Activated CD4-positive, alpha-beta memory T cell treated with anti-CD3 and anti-CD28 coated beads, Interleukin-2, amount 10 ng/mL, durations not matched to agents 7 days and 5 days (primary cell): ENCODE measurements at regions not wholly inside any gene's neighbourhood (a gene's known extent, or its start where the extent isn't known, plus 50 kb on each side); places are given as distances from the start of the nearest gene placed in this dataset.
"Not testable (repeated sequence)": the region's sequence is repeated elsewhere in the genome, so short reads cannot be mapped to it uniquely, and the experiment has no call there.

Experiments used
- CTCF ChIA-PET: fragments of 350-600 bp; sonication (Branson Sonifier 250); formaldehyde crosslinking; loops from one replicate; lab custom pipeline; 2021; ENCODE audit warnings: antibody characterized with exemption, inconsistent platforms; lab: Charles Lee
- POLR2A ChIA-PET: fragments of 350-600 bp; sonication (Branson Sonifier 250); formaldehyde crosslinking; loops from one replicate; lab custom pipeline; 2021; ENCODE audit warnings: antibody characterized with exemption; lab: Charles Lee
- DNase-seq: peaks from one replicate; pipeline ENCODE4 v3.0.0-alpha.2; 2020
- H3K27ac Mint-ChIP-seq: one replicate; pipeline ENCODE4 v1.8.0; 2021; ENCODE audit warnings: mild to moderate bottlenecking, mixed read lengths
- H3K27me3 Mint-ChIP-seq: one replicate; pipeline ENCODE4 v1.8.0; 2021; ENCODE audit warnings: mixed read lengths
- H3K36me3 Mint-ChIP-seq: one replicate; pipeline ENCODE4 v1.8.0; 2021; ENCODE audit warnings: low read depth, mixed read lengths
- H3K4me1 Mint-ChIP-seq: one replicate; pipeline ENCODE4 v1.8.0; 2021; ENCODE audit warnings: mixed read lengths
- H3K4me3 Mint-ChIP-seq: one replicate; pipeline ENCODE4 v1.8.0; 2021; ENCODE audit warnings: mild to moderate bottlenecking, mixed read lengths
- H3K9me3 Mint-ChIP-seq: one replicate; pipeline ENCODE4 v1.8.0; 2021; ENCODE audit warnings: mixed read lengths

- CTCF ChIA-PET: no interaction called here
- POLR2A ChIA-PET: no interaction called here
- DNase-seq: no peak
- no peaks in the 10 kb centered on the region for H3K27me3 Mint-ChIP-seq
- no peak overlapping the region for H3K27ac Mint-ChIP-seq
- no peak overlapping the region for H3K4me3 Mint-ChIP-seq
- no peaks in the 10 kb centered on the region for H3K36me3 Mint-ChIP-seq
- no peaks in the 10 kb centered on the region for H3K4me1 Mint-ChIP-seq
- H3K9me3 Mint-ChIP-seq: no peaks in the 10 kb centered on the region
Measured at GRCh38 chr3:166630190-166630589, 749.9 kb downstream of the ZBBX start.

DNA sequence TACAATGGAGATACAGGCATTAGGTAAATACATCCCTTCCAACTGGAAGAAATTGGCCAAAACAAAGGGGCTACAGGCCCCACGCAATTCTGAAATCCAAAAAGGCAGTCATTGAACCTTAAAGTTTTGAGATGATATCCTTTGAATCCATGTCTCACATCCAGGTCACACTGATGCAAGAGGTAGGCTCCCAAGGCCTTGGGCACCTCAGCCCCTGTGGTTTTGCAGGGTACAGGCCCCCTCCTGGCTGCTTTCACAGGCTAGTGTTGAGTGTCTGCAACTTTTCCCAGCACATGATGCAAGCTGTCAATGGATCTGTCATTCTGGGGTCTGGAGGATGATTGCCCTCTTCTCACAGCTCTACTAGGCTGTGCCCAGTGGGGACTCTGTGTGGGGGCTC, 766.7 kb downstream of the ZBBX start:
- H3K36me3 Mint-ChIP-seq: no peaks in the 10 kb centered on the region
- ChIA-PET CTCF (no interaction called here), POLR2A (no interaction called here)
- H3K27ac Mint-ChIP-seq: no peak overlapping the region
- H3K4me1 Mint-ChIP-seq: no peaks in the 10 kb centered on the region
- peaks cover 7% of the 10 kb centered on the region for H3K9me3 Mint-ChIP-seq
- no peaks in the 10 kb centered on the region for H3K27me3 Mint-ChIP-seq
- no peak overlapping the region for H3K4me3 Mint-ChIP-seq
- no peak for DNase-seq

DNA sequence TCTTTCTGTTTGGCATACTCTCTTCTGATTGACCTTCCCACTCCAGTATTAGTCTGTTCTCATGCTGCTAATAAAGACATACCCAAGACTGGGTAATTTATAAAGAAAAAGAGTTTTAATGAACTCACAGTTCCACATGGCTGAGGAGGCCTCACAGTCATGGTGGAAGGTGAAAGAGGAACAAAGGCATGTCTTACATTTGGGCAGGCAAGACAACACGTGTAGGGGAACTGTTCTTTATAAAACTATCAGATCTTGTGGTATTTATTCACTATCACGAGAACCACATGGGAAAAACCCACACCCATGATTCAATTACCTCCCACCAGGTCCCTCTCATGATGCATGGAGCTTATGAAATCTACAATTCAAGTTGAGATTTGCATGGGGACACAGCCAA, 767.3 kb downstream of the ZBBX start:
- H3K27me3 Mint-ChIP-seq, POLR2A ChIA-PET, H3K4me1 Mint-ChIP-seq, H3K9me3 Mint-ChIP-seq, H3K27ac Mint-ChIP-seq, DNase-seq, H3K36me3 Mint-ChIP-seq, CTCF ChIA-PET, H3K4me3 Mint-ChIP-seq: not testable (repeated sequence)

- Mint-ChIP-seq H3K4me1 (no peaks in the 10 kb centered on the region), H3K27ac (no peak overlapping the region), H3K36me3 (no peaks in the 10 kb centered on the region), H3K27me3 (no peaks in the 10 kb centered on the region), H3K4me3 (no peak overlapping the region), H3K9me3 (peaks cover 6% of the 10 kb centered on the region)
- POLR2A ChIA-PET: no interaction called here
- no peak for DNase-seq
- CTCF ChIA-PET: no interaction called here
Measured at GRCh38 chr3:166607933-166608521, 770.8 kb upstream of the BCHE start.

- Mint-ChIP-seq H3K27ac (no peak overlapping the region), H3K4me3 (no peak overlapping the region), H3K9me3 (peaks cover 3% of the 10 kb centered on the region), H3K4me1 (no peaks in the 10 kb centered on the region), H3K36me3 (no peaks in the 10 kb centered on the region), H3K27me3 (no peaks in the 10 kb centered on the region)
- POLR2A ChIA-PET: no interaction called here
- no peak for DNase-seq
- CTCF ChIA-PET: no interaction called here
Measured at GRCh38 chr3:166606988-166607387, 769.8 kb upstream of the BCHE start.

DNA sequence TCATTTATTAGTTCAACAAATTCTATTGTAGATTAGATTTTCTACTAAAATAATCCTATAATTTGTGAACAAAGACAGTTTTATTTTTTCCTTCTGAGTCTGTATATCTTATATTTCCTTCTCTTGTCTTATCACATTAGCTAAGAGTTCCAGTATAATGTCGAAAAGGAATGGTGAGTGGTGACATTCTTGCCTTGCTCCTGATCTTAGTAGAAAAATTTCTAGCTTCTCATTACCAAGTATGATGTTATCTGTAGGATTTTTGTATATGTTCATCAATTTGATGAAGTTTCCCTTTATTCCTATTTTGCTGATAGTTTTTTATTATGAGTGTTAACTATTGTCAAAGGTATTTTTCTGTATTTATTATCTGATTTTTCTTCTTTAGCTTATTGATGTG, 756.6 kb upstream of the BCHE start:
- CTCF ChIA-PET: no interaction called here
- no peaks in the 10 kb centered on the region for H3K4me1 Mint-ChIP-seq
- H3K27me3 Mint-ChIP-seq: no peaks in the 10 kb centered on the region
- DNase-seq: no peak
- H3K9me3 Mint-ChIP-seq: peaks cover 5% of the 10 kb centered on the region
- H3K36me3 Mint-ChIP-seq: no peaks in the 10 kb centered on the region
- POLR2A ChIA-PET: no interaction called here
- no peak overlapping the region for H3K4me3 Mint-ChIP-seq
- no peak overlapping the region for H3K27ac Mint-ChIP-seq

DNA sequence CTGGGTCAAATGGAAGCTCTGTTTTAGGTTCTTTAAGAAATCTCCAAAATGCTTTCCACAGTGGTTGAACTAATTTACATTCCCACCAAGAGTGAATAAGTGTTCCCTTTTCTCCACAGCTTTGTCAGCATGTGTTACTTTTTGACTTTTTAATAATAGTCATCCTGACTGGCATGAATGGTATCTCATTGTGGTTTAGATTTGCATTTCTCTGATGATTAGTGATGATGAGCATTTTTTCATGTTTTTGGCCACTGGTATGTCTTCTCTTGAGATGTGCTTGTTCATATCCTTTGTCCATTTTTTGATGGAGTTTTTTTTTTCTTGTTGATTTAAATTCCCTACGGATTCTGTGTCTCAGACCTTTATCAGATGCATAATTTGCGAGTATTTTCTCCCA, 745.0 kb upstream of the BCHE start:
- no peaks in the 10 kb centered on the region for H3K4me1 Mint-ChIP-seq
- H3K27me3 Mint-ChIP-seq: no peaks in the 10 kb centered on the region
- CTCF ChIA-PET: no interaction called here

DNA sequence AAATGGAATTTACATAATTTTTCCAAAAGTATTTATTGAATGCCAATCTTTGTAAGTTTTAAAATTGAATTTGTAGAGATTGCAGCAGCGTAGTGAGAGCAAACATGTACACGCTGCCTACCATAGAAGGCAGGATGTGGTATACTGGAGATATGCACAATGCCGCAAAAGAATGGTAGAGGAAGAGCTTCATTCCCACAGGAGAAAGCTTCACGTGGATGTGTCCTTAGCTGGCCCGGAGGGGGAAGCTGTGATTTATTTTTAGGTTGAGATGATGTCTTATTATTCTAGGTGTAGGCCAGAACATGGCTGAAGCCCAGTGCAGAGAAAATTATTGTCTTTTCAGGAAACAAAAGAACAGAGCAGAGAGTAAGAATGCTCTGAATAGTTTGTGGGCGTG, 743.3 kb upstream of the BCHE start:
- no peak for DNase-seq
- H3K27me3 Mint-ChIP-seq: no peaks in the 10 kb centered on the region
- ChIA-PET POLR2A (no interaction called here), CTCF (no interaction called here)
- no peaks in the 10 kb centered on the region for H3K36me3 Mint-ChIP-seq
- no peaks in the 10 kb centered on the region for H3K4me1 Mint-ChIP-seq
- no peak overlapping the region for H3K27ac Mint-ChIP-seq
- no peak overlapping the region for H3K4me3 Mint-ChIP-seq
- peaks cover 7% of the 10 kb centered on the region for H3K9me3 Mint-ChIP-seq

More for the DNA sequence above, 745.0 kb upstream of the BCHE start:
- Mint-ChIP-seq H3K9me3 (peaks cover 7% of the 10 kb centered on the region), H3K27ac (no peak overlapping the region), H3K36me3 (no peaks in the 10 kb centered on the region), H3K4me3 (no peak overlapping the region)
- POLR2A ChIA-PET: no interaction called here
- no peak for DNase-seq

DNA sequence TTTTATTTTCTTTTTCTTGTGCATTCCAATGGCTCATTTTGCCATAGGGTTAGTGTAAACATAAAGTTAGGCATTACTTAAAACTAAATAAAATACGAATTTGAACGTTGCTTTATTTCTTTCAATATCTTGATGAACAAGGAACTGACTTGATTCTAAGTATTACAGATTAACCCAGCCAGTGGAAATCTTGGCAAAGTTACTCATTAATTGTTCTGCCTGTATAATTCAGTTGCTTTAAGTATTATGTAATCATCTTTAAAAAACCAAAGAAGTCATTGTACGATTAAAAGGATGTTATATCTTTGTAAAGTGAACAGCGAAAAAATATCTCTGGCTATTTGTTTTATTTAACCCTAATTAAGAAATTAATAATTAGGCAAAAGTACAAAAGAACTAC, 737.9 kb upstream of the BCHE start:
- Mint-ChIP-seq H3K4me3 (no peak overlapping the region), H3K27ac (no peak overlapping the region), H3K36me3 (no peaks in the 10 kb centered on the region), H3K27me3 (no peaks in the 10 kb centered on the region), H3K9me3 (peaks cover 10% of the 10 kb centered on the region), H3K4me1 (no peaks in the 10 kb centered on the region)
- DNase-seq: no peak
- POLR2A ChIA-PET: no interaction called here
- CTCF ChIA-PET: no interaction called here

DNA sequence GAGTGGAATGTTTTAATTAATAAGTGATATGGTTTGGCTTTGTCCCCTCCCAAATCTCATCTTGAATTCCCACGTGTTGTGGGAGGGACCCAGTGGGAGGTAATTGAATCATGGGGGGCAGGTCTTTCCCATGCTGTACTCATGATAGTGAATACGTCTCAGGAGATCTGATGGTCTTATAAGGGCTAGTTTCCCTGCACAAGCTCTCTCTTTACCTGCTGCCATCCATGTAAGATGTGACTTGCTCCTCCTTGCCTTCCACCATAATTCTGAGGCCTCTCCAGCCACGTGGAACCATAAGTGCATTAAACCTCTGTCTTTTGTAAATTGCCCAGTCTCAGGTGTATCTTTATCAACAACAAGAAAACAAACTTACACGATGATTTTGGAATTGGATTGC, 734.5 kb upstream of the BCHE start:
- H3K4me3 Mint-ChIP-seq, H3K27me3 Mint-ChIP-seq, H3K9me3 Mint-ChIP-seq, H3K27ac Mint-ChIP-seq, DNase-seq, H3K36me3 Mint-ChIP-seq, H3K4me1 Mint-ChIP-seq, POLR2A ChIA-PET, CTCF ChIA-PET: not testable (repeated sequence)

DNA sequence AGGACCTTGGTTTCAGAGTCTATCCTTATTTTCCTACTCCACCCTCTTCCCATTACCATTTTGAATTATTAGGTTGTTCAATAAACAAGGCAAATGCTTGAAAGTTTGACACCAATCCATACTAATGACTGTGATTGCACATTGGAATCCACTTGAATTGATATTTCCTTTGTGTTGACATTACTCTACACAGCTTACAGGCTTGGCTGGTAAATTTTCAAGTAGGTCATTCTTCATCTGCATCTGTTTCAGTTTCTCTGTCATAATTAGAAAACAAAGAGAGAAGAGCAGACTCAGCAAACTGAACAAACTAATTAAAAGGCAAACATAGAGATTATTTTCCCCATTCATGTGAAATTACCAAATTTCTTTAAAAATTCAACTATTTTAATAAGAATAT, 732.9 kb upstream of the BCHE start:
- CTCF ChIA-PET: no interaction called here
- Mint-ChIP-seq H3K9me3 (peaks cover 7% of the 10 kb centered on the region), H3K27me3 (no peaks in the 10 kb centered on the region), H3K4me1 (no peaks in the 10 kb centered on the region), H3K36me3 (no peaks in the 10 kb centered on the region), H3K27ac (no peak overlapping the region), H3K4me3 (no peak overlapping the region)
- POLR2A ChIA-PET: no interaction called here
- no peak for DNase-seq

GRCh38 chr3:166569589-166569988, 732.4 kb upstream of the BCHE start:
- Mint-ChIP-seq H3K9me3 (peaks cover 7% of the 10 kb centered on the region), H3K27me3 (no peaks in the 10 kb centered on the region), H3K4me1 (no peaks in the 10 kb centered on the region), H3K36me3 (no peaks in the 10 kb centered on the region), H3K4me3 (no peak overlapping the region), H3K27ac (no peak overlapping the region)
- ChIA-PET POLR2A (no interaction called here), CTCF (no interaction called here)
- DNase-seq: no peak

GRCh38 chr3:166560253-166560652, 723.0 kb upstream of the BCHE start:
- Mint-ChIP-seq H3K9me3 (peaks cover 16% of the 10 kb centered on the region), H3K27me3 (no peaks in the 10 kb centered on the region), H3K36me3 (no peaks in the 10 kb centered on the region), H3K4me1 (no peaks in the 10 kb centered on the region), H3K27ac (no peak overlapping the region), H3K4me3 (no peak overlapping the region)
- CTCF ChIA-PET: no interaction called here
- DNase-seq: no peak
- POLR2A ChIA-PET: no interaction called here

GRCh38 chr3:166556955-166557354, 719.7 kb upstream of the BCHE start:
- no peaks in the 10 kb centered on the region for H3K27me3 Mint-ChIP-seq
- no peak for DNase-seq
- ChIA-PET CTCF (no interaction called here), POLR2A (no interaction called here)
- H3K9me3 Mint-ChIP-seq: peaks cover 19% of the 10 kb centered on the region
- no peak overlapping the region for H3K4me3 Mint-ChIP-seq
- no peaks in the 10 kb centered on the region for H3K36me3 Mint-ChIP-seq
- H3K4me1 Mint-ChIP-seq: no peaks in the 10 kb centered on the region
- no peak overlapping the region for H3K27ac Mint-ChIP-seq
